HFFc6 (cell line): ENCODE measurements at regions not wholly inside any gene's neighbourhood (a gene's known extent, or its start where the extent isn't known, plus 50 kb on each side); places are given as distances from the start of the nearest gene placed in this dataset.

Experiments
- DNase-seq: peaks from one replicate; pipeline ENCODE4 v3.0.0-alpha.2; 2018
- H3K27ac Mint-ChIP-seq: 2 replicates; pipeline ENCODE4 v1.8.0; 2020; ENCODE audit warnings: mild to moderate bottlenecking, mixed read lengths
- H3K27me3 Mint-ChIP-seq: 2 replicates; pipeline ENCODE4 v1.8.0; 2021; ENCODE audit warnings: mild to moderate bottlenecking, moderate library complexity, mixed read lengths; ENCODE audit not compliant: insufficient read depth
- H3K36me3 Mint-ChIP-seq: 2 replicates; pipeline ENCODE4 v1.8.0; 2021; ENCODE audit warnings: low read depth, mixed read lengths
- H3K4me1 Mint-ChIP-seq: 2 replicates; pipeline ENCODE4 v1.8.0; 2020; ENCODE audit warnings: low read depth, mixed read lengths
- H3K4me3 Mint-ChIP-seq: 2 replicates; pipeline ENCODE4 v1.8.0; 2020; ENCODE audit warnings: mild to moderate bottlenecking, moderate library complexity, mixed read lengths
- H3K9me3 Mint-ChIP-seq: 2 replicates; pipeline ENCODE4 v1.8.0; 2020; ENCODE audit warnings: mild to moderate bottlenecking, mixed read lengths
- CTCF ChIP-seq: fragments of 200-600 bp; sonication (generic); IDR thresholded peaks from 2 replicates; pipeline ENCODE4 v1.5.0; 2021; ENCODE audit warnings: antibody characterized with exemption, mild to moderate bottlenecking

GRCh38 chr7:32177232-32177631 lies 107.0 kb upstream of the PDE1C start:
- peaks cover 11% of the 10 kb centered on the region; the same call in 1 of the 2 replicates for H3K9me3 Mint-ChIP-seq
- no peaks in the 10 kb centered on the region for H3K36me3 Mint-ChIP-seq
- no peak overlapping the region for H3K4me3 Mint-ChIP-seq
- no peak for DNase-seq
- H3K27ac Mint-ChIP-seq = no peak overlapping the region
- no peaks in the 10 kb centered on the region for H3K4me1 Mint-ChIP-seq
- TF ChIP-seq CTCF = no peak
- 0 out of 2 replicates have a peak, but pooled peaks cover 1% of the 10 kb centered on the region for H3K27me3 Mint-ChIP-seq

GRCh38 chr7:32175099-32175498 lies 104.9 kb upstream of the PDE1C start:
- no peaks in the 10 kb centered on the region for H3K4me1 Mint-ChIP-seq
- TF ChIP-seq CTCF = no peak
- H3K27me3 Mint-ChIP-seq = peaks cover 1% of the 10 kb centered on the region; the same call in 1 of the 2 replicates

GRCh38 chr7:32171248-32171647 lies 101.0 kb upstream of the PDE1C start:
- no peak for TF ChIP-seq CTCF
- H3K27ac Mint-ChIP-seq = no peak overlapping the region
- H3K4me3 Mint-ChIP-seq = no peak overlapping the region
- DNase-seq = no peak
- no peaks in the 10 kb centered on the region; the same call in 1 of the 2 replicates for H3K27me3 Mint-ChIP-seq
- no peaks in the 10 kb centered on the region for H3K4me1 Mint-ChIP-seq
- H3K36me3 Mint-ChIP-seq = no peaks in the 10 kb centered on the region
- no peaks in the 10 kb centered on the region; the same call in 1 of the 2 replicates for H3K9me3 Mint-ChIP-seq

More at GRCh38 chr7:32175099-32175498, 104.9 kb upstream of the PDE1C start:
- no peak overlapping the region for H3K27ac Mint-ChIP-seq
- no peak overlapping the region for H3K4me3 Mint-ChIP-seq
- peaks cover 11% of the 10 kb centered on the region; the same call in 1 of the 2 replicates for H3K9me3 Mint-ChIP-seq
- H3K36me3 Mint-ChIP-seq = no peaks in the 10 kb centered on the region
- no peak for DNase-seq

- H3K27ac Mint-ChIP-seq = no peak overlapping the region
- H3K4me3 Mint-ChIP-seq = no peak overlapping the region
- no peaks in the 10 kb centered on the region; the same call in 1 of the 2 replicates for H3K27me3 Mint-ChIP-seq
- H3K4me1 Mint-ChIP-seq = no peaks in the 10 kb centered on the region
- no peaks in the 10 kb centered on the region for H3K36me3 Mint-ChIP-seq
- no peak for DNase-seq
- H3K9me3 Mint-ChIP-seq = no peaks in the 10 kb centered on the region; the same call in 1 of the 2 replicates
- no peak for TF ChIP-seq CTCF
Observed at GRCh38 chr7:32170838-32171237, 100.6 kb upstream of the PDE1C start.

GRCh38 chr7:32169228-32169627 lies 99.0 kb upstream of the PDE1C start:
- Mint-ChIP-seq H3K27me3 (no peaks in the 10 kb centered on the region; the same call in 1 of the 2 replicates), H3K36me3 (no peaks in the 10 kb centered on the region), H3K9me3 (no peaks in the 10 kb centered on the region; the same call in 1 of the 2 replicates), H3K4me1 (peaks cover 5% of the 10 kb centered on the region; the same call in 1 of the 2 replicates), H3K27ac (no peak overlapping the region), H3K4me3 (no peak overlapping the region)
- TF ChIP-seq CTCF = no peak
- no peak for DNase-seq

GRCh38 chr7:32167815-32168214 lies 97.6 kb upstream of the PDE1C start:
- no peak for TF ChIP-seq CTCF
- H3K4me1 Mint-ChIP-seq = peaks cover 18% of the 10 kb centered on the region; the same call in 1 of the 2 replicates
- H3K9me3 Mint-ChIP-seq = no peaks in the 10 kb centered on the region; the same call in 1 of the 2 replicates
- no peak overlapping the region for H3K27ac Mint-ChIP-seq
- no peaks in the 10 kb centered on the region; the same call in 1 of the 2 replicates for H3K27me3 Mint-ChIP-seq
- no peak overlapping the region for H3K4me3 Mint-ChIP-seq
- no peak for DNase-seq
- H3K36me3 Mint-ChIP-seq = no peaks in the 10 kb centered on the region
